NCI-H748 (cell line): ENCODE measurements at regions not wholly inside any gene's neighbourhood (a gene's known extent, or its start where the extent isn't known, plus 50 kb on each side); places are given as distances from the start of the nearest gene placed in this dataset.

Experiments
- DNase-seq: peaks from one replicate; lab custom pipeline; 2025; ENCODE audit not compliant: unreplicated experiment; lab: John Stamatoyannopoulos, UW

GRCh38 chr2:121860033-121860757 is 104.7 kb downstream of the TSN start:
- DNase-seq = no peak

GRCh38 chr2:121860758-121861227 is 105.3 kb downstream of the TSN start:
- DNase-seq = no peak

GRCh38 chr2:121862286-121862685 is 106.8 kb downstream of the TSN start:
- DNase-seq = no peak

GRCh38 chr2:121865914-121866313 is 110.5 kb downstream of the TSN start:
- DNase-seq = no peak

GRCh38 chr2:121866789-121867188 is 111.3 kb downstream of the TSN start:
- no peak for DNase-seq

GRCh38 chr2:121868652-121869051 is 113.2 kb downstream of the TSN start:
- peak; percentile 81 for DNase-seq

GRCh38 chr2:121869363-121869762 is 113.9 kb downstream of the TSN start:
- DNase-seq = no peak

- no peak for DNase-seq
Measured at GRCh38 chr2:121869873-121870272, 114.4 kb downstream of the TSN start.

- DNase-seq = no peak
Measured at GRCh38 chr2:121872651-121873050, 117.2 kb downstream of the TSN start.

- DNase-seq = peak; percentile 26
Measured at GRCh38 chr2:121873864-121874263, 118.4 kb downstream of the TSN start.

- DNase-seq = no peak
Measured at GRCh38 chr2:121875585-121876185, 120.2 kb downstream of the TSN start.

GRCh38 chr2:121877366-121877765 is 121.9 kb downstream of the TSN start:
- DNase-seq = no peak

- DNase-seq = no peak
Measured at GRCh38 chr2:121880283-121880682, 124.8 kb downstream of the TSN start.

- no peak for DNase-seq
Measured at GRCh38 chr2:121881038-121881437, 125.6 kb downstream of the TSN start.

- DNase-seq = no peak
Measured at GRCh38 chr2:121881950-121882349, 126.5 kb downstream of the TSN start.

GRCh38 chr2:121884078-121884477 is 128.6 kb downstream of the TSN start:
- DNase-seq = no peak

- peak; percentile 2 for DNase-seq
Measured at GRCh38 chr2:121884511-121884921, 129.1 kb downstream of the TSN start.

- no peak for DNase-seq
Measured at GRCh38 chr2:121886059-121886458, 130.6 kb downstream of the TSN start.

GRCh38 chr2:121887513-121888188 is 132.2 kb downstream of the TSN start:
- DNase-seq = no peak

- peak; percentile 16 for DNase-seq
Measured at GRCh38 chr2:121888189-121888557, 132.7 kb downstream of the TSN start.

- DNase-seq = no peak
Measured at GRCh38 chr2:121890041-121890440, 134.6 kb downstream of the TSN start.
